Stimulated activated CD4-positive, alpha-beta T cell treated with anti-CD3 and anti-CD28 coated beads, Interleukin-4, amount 100 ng/mL, for 24 hours (primary cell): ENCODE measurements at regions not wholly inside any gene's neighbourhood (a gene's known extent, or its start where the extent isn't known, plus 50 kb on each side); places are given as distances from the start of the nearest gene placed in this dataset.
"Not testable (repeated sequence)": the region's sequence is repeated elsewhere in the genome, so short reads cannot be mapped to it uniquely, and the experiment has no call there.

Source experiments
- DNase-seq: peaks from one replicate; pipeline ENCODE4 v3.0.0-alpha.2; 2020

- DNase-seq, result not testable (repeated sequence)
These were observed 2882.8 kb downstream of the RPIA start for GRCh38 chr2:91574255-91574654.

DNA sequence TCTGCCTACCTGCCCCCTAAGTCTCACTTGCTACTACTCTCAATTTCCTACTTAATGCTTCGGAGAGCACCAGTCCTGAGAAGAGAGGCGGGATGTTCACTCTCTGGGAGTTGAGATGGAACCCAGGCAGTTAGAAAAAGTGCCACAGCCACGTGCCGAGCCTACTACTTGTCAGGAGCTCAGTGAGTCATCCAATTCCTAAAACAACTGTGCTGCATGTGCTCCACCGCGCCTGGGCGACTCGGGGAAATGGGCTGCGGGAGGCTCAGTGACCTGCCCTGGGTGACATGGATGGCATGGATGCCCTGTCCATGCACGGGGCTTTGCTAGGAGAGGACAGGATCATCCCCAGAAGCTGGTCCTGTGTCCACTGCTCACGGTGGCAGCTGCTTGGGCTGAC is 2884.2 kb downstream of the RPIA start:
- not testable (repeated sequence) for DNase-seq

DNA sequence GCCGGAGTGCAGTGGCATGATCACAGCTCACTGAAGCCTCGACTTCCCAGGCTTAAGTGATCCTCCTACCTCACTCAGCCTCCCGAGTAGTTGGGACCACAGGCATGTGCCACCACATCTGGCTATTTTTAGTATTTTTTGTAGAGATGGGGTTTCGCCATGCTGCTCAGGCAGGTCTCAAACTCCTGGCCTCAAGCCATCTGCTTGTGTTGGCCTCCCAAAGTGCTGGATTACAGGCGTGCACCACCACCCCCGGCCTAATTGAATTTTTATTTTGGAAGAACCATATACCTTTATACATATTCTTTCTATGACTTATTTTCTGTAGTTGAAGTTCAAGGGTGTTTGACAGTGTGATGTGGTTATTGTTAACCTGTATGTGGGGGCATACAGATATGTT is 2885.9 kb downstream of the RPIA start:
- DNase-seq, result not testable (repeated sequence)

- DNase-seq, result not testable (repeated sequence)
These were observed 2887.2 kb downstream of the RPIA start for GRCh38 chr2:91578678-91579077.

DNA sequence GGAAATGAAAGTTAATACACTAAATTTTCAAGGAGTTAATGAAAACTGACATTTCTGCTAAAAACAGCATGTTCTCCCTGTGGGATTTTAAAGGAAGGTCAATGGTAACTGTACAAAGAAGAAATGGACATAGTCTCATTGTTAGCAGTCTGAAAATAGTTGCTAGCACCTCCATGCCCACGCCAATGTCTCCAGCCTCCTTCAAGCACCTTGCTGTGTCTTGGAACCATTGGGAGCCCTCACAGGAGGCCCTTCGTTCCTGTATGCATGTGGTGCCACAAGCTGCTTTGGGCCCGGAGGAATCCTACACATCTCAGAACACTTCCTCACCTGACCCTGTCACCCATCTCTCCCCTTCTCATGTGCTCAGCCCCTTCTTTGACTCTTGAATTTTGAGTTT is 2888.1 kb downstream of the RPIA start:
- DNase-seq, result not testable (repeated sequence)

GRCh38 chr2:91580043-91580442 is 2888.6 kb downstream of the RPIA start:
- DNase-seq, result not testable (repeated sequence)

- DNase-seq, result not testable (repeated sequence)
These were observed 2895.6 kb downstream of the RPIA start for GRCh38 chr2:91587098-91587497.

- DNase-seq, result not testable (repeated sequence)
These were observed 2896.5 kb downstream of the RPIA start for GRCh38 chr2:91587908-91588535.

GRCh38 chr2:91588782-91589223 is 2897.3 kb downstream of the RPIA start:
- DNase-seq, result not testable (repeated sequence)

DNA sequence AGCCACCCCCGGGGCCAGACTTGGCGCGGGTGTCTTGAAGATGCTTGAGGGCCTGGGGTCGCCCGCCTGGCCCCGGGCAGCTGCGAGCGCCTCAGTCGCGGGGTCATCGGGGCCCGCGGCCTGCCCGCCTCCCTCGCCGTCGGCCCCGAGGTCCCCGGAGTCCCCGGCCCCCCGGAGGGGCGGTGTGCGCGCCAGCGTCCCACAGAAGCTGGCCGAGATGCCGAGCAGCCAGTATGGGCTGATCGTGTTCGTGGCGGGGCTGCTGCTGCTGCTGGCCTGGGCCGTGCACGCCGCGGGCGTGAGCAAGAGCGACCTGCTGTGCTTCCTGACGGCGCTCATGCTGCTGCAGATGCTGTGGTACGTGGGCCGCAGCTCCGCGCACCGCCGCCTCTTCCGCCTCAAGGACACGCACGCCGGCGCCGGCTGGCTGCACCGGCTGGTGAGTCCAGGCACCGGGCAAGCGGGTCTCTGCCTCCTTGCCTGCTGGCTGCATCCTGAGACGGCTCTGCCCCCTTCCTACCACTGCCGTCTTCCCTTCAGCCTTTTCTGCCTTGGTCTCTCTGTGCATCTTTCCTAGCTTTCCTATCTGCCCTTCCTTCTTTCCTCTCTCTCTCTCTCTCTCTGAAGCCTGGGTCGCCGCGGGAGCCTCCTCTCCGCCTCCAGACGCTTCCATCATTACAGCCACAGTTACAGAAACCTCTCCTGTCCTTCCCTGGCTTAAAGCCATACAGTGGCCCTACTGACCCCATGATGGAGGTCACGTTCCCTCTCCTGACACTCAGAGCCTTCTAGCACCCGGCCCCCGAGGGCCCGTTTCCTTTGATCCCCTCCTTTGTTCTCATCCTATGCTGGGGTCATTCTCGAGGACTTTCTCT is 2898.2 kb downstream of the RPIA start:
- not testable (repeated sequence) for DNase-seq

DNA sequence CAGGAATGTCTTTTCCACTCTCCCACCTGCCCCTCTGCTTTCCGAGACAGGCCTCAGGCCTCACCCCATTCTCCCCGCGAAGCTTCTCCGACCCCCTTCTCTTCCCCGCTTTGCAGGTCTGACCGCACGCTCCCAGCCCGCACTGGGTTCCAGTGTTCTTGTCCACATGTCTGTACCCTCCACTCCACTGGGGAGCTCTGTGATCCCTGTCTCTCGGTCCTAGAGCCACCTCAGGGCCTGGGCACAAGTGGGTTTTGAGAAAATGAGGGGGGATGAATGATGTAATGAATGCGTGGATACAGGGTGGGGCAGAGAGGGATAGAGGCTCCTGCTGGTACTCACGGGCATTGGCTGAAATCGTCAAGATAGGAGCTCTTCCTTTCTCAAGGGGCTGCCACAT is 2898.9 kb downstream of the RPIA start:
- DNase-seq, result not testable (repeated sequence)

- DNase-seq, result not testable (repeated sequence)
These were observed 2899.6 kb downstream of the RPIA start for GRCh38 chr2:91591066-91591465.

- not testable (repeated sequence) for DNase-seq
These were observed 2906.0 kb downstream of the RPIA start for GRCh38 chr2:91597436-91597835.

- not testable (repeated sequence) for DNase-seq
These were observed 2907.0 kb downstream of the RPIA start for GRCh38 chr2:91598519-91598918.

- DNase-seq, result not testable (repeated sequence)
These were observed 2907.5 kb downstream of the RPIA start for GRCh38 chr2:91599000-91599399.

- DNase-seq, result not testable (repeated sequence)
These were observed 2911.4 kb downstream of the RPIA start for GRCh38 chr2:91602860-91603259.

DNA sequence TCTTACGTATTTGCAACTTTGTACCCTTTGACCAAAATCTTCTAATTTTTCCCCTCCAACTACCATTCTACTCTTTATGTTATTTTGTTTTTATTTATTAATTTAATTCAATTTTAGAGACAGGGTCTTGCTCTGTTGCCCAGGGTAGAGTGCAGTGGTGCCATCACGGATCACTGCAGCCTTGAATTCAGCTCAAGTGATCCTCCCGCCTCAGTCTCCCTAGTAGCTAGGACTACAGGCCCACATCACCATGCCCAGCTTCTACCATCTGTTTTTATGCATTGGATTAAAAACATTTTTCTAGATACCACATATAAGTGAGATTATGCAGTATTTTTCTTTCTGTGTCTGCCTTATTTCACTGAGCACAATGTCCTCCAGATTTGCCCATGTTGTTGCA is 2912.5 kb downstream of the RPIA start:
- not testable (repeated sequence) for DNase-seq

- DNase-seq, result not testable (repeated sequence)
These were observed 2913.2 kb downstream of the RPIA start for GRCh38 chr2:91604629-91605028.

GRCh38 chr2:91623739-91624138 is 2932.3 kb downstream of the RPIA start:
- DNase-seq, result not testable (repeated sequence)

GRCh38 chr2:91628471-91628870 is 2937.0 kb downstream of the RPIA start:
- not testable (repeated sequence) for DNase-seq

DNA sequence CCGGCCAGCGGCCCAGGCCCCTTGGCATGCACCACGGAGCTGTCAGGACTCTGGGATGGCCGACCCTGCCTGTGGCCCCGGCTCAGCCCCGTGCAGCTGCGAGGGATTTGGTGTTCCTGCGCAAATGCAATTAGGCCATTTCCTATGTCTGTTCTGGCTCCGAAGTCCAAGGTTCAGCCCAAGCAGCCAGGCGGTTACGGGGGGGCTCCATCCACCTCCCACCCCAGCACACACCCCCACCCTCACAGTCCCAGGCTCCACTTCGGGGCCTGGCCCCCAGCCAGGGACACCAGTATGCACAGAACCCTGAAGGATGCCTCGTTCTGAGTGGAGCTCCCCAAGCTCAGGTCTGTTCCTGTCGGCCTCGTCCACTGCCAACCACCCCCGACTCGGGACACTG is 2965.7 kb downstream of the RPIA start:
- not testable (repeated sequence) for DNase-seq

- DNase-seq, result not testable (repeated sequence)
These were observed 2966.9 kb downstream of the RPIA start for GRCh38 chr2:91658336-91658735.

DNA sequence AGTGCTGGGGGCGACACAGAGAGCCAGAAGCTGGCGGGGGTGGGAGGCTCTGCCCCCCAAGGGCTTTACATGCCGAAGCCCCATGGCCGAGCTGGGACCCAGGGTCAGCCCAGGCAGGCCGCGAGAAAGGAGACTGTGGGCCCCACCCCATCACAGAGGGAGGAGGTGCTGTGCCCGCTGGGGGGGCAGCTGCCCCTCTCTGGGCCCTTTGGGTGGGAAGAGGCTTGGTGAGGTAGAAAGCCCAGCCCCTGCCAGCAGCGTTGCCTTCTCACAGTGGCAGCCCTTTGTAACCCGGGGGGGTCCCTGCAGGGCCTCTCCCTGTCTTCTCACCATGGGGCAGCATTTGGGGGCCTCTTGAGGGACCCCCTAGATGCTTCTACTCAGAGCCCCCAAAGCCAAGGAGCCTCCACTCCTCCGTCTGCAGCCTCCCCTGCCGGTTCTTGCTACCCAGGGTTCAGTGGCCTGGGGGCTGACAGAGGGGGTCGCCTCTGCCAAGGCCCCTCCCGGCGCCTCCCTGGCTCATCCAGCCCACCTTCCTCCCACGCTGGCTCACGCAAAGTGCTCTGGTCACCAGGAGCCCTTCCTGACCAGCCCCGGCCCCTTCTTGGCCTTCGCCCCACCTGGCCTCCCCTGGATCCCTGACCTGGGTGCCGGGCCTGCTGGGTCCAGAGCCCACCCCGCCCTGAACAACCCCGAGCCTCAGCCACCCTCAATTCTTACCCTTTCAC is 2967.9 kb downstream of the RPIA start:
- DNase-seq, result not testable (repeated sequence)
